ENCODE measurements at regions not wholly inside any gene's neighbourhood (a gene's known extent, or its start where the extent isn't known, plus 50 kb on each side); places are given as distances from the start of the nearest gene placed in this dataset.

DNA sequence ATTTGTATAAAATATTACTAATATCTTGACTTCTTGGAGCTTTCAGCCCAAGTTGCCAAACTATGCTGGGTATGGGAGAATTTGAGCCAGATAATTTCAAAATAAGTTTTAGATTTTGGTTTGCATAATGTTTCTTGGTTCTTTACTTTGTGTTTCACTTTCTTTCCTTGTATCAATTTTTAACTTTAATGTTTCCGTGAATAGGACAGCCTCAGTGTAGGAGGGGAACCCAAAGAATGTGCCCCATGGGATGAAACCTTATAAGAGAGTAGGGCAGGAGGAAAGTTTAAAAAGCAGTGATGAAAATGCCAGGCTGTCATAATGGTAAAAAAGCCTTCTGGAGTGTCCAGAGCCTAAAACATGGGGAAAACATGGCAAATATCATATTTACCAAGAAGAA lies 252.4 kb upstream of the IRAK1BP1 start:
- Histone ChIP-seq H3K27me3 (no peaks in the 10 kb centered on the region), H3K4me1 (peaks cover 7% of the 10 kb centered on the region), H3K27ac (no peak overlapping the region), H3K4me3 (no peak overlapping the region), H3K36me3 (ENCODE audit: low read depth, missing control alignments) (no peaks in the 10 kb centered on the region), H3K9me3 (no peaks in the 10 kb centered on the region)
- DNase-seq: no peak
- TF ChIP-seq POLR2A (IDR thresholded peaks at IDR 0.05) (no peak), CTCF (IDR thresholded peaks at IDR 0.05) (no peak)
- WGBS, 2 donors: 0 to 27% methylated on average over 1 of the region's 1 CpG
- intact Hi-C loops (cut with DNase I; ENCODE audit: low total_unique reads): no loop called here

GRCh38 chr6:78615430-78615904 lies 251.9 kb upstream of the IRAK1BP1 start:
- 80 to 86% methylated on average over 1 of the region's 1 CpG for WGBS, 2 donors
- H3K27me3 ChIP-seq: no peaks in the 10 kb centered on the region
- H3K9me3 ChIP-seq: no peaks in the 10 kb centered on the region
- TF ChIP-seq POLR2A (IDR thresholded peaks at IDR 0.05) (no peak), CTCF (IDR thresholded peaks at IDR 0.05) (no peak)
- DNase-seq: no peak
- no peak overlapping the region for H3K4me3 ChIP-seq
- peak overlapping the region in 1 of 2 donors; percentile 28 for H3K27ac ChIP-seq
- no peaks in the 10 kb centered on the region for H3K36me3 ChIP-seq (ENCODE audit: low read depth, missing control alignments)
- intact Hi-C loops (cut with DNase I; ENCODE audit: low total_unique reads): no loop called here
- peaks cover 7% of the 10 kb centered on the region for H3K4me1 ChIP-seq

DNA sequence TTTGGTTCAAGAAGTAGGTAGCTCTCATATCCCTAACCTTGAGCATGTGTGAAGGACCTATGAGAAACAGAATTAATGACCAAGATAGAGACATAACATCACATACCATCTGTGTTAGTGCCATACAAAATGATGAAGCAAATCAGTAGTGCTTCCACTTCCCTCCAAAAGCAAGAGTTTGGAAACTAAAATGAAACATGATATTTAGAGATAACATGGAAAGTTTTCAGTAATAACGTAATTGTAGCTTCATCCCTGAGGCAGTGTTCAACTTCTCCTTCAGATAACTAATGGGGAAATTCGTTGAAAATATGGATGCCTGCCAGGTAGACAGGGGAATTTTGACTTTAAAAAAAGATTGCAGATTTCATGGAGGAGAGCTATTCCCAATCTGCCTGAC lies 248.4 kb upstream of the IRAK1BP1 start:
- no peaks in the 10 kb centered on the region for H3K36me3 ChIP-seq (ENCODE audit: low read depth, missing control alignments)
- no peak for TF ChIP-seq CTCF (IDR thresholded peaks at IDR 0.05)
- no peak for TF ChIP-seq POLR2A (IDR thresholded peaks at IDR 0.05)
- WGBS, 2 donors: 29 to 34% methylated on average over 2 of the region's 2 CpGs

GRCh38 chr6:78623554-78623953 lies 243.8 kb upstream of the IRAK1BP1 start:
- intact Hi-C loops (cut with DNase I; ENCODE audit: low total_unique reads): no loop called here

More for the DNA sequence above, 248.4 kb upstream of the IRAK1BP1 start:
- Histone ChIP-seq H3K4me1 (peaks cover 3% of the 10 kb centered on the region), H3K9me3 (no peaks in the 10 kb centered on the region), H3K27ac (no peak overlapping the region), H3K4me3 (no peak overlapping the region), H3K27me3 (no peaks in the 10 kb centered on the region)
- intact Hi-C loops (cut with DNase I; ENCODE audit: low total_unique reads): no loop called here
- DNase-seq: no peak

More at GRCh38 chr6:78623554-78623953, 243.8 kb upstream of the IRAK1BP1 start:
- Histone ChIP-seq H3K27ac (no peak overlapping the region), H3K4me1 (no peaks in the 10 kb centered on the region), H3K27me3 (no peaks in the 10 kb centered on the region), H3K36me3 (ENCODE audit: low read depth, missing control alignments) (no peaks in the 10 kb centered on the region), H3K4me3 (no peak overlapping the region), H3K9me3 (no peaks in the 10 kb centered on the region)
- TF ChIP-seq CTCF (IDR thresholded peaks at IDR 0.05): no peak
- TF ChIP-seq POLR2A (IDR thresholded peaks at IDR 0.05): no peak
- DNase-seq: no peak
